ENCODE measurements at regions not wholly inside any gene's neighbourhood (a gene's known extent, or its start where the extent isn't known, plus 50 kb on each side); places are given as distances from the start of the nearest gene placed in this dataset.

DNA sequence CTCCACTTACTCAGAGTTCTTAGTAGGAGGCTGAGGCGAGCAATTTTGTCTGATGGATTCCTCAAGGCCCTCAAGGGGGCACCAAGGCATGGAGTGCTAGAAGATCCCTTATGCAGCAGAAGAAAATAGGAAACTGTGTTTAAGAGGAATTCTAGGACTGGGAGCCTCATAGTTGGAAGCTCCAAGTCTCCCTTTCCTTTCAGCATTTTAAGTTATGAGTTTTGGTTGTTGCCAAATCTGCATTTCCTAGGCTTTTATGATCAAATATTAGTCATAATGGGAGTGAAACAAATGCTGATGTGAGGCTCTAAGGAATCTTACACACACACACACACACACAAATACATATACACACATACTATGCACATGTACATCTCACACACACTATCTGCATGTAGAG, 714.0 kb downstream of the UTRN start:
- DNase-seq: no peak

- no peak for DNase-seq
Measured at GRCh38 chr6:145003145-145003544, 718.0 kb downstream of the UTRN start.

- no peak for DNase-seq
Measured at GRCh38 chr6:145006914-145007313, 721.8 kb downstream of the UTRN start.

GRCh38 chr6:145008715-145009114, 723.6 kb downstream of the UTRN start:
- DNase-seq: no peak

DNA sequence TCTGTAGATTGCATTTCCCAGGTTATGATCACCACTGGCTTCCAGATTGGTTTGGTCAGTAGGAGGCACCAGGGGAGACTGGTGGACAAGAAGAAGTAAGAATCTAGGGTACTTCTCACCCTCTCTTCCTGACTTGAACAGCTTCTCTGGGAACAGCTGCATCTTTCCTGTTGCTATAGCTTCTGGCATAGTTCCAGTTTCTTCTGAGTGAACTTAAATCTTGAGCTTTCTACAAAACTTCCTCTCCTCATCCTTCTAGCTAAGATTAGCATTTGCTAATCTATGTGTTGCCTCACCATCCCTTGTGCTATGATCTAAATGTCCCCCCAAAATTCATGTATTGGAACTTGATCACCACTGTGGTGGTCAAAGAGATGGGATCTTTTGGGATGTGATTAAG, 724.6 kb downstream of the UTRN start:
- no peak for DNase-seq

DNA sequence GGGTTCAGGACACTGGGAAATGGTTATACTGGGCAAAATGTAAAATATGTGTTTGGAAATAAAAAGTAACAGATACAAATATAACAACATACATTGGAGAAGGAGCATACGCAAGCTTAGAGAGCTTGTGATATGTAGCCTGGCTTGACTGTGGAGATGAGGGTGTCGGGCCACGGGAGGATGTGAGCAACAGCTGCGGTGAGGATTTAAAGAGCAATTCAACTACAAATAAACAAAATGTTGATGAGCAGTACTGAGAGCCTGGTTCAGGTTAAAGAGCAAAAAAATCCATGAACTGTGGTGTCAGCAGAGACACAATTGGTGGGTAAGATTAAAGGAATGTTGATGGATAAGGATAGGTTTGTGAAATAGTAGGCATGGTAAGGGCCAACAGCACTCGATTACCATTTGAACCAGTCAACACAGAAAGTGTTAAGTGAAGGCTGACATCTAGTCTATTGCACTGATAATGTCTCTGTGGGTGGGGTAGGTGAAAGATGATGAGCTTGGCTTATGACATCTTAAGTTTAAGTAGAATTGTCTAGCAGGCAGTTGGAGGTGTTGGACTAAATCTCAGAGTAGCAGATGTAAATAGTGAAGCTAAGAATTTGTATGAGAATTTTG, 723.2 kb downstream of the EPM2A start:
- DNase-seq: no peak

GRCh38 chr6:145015739-145016558, 719.4 kb downstream of the EPM2A start:
- peak; percentile 2 for DNase-seq

DNA sequence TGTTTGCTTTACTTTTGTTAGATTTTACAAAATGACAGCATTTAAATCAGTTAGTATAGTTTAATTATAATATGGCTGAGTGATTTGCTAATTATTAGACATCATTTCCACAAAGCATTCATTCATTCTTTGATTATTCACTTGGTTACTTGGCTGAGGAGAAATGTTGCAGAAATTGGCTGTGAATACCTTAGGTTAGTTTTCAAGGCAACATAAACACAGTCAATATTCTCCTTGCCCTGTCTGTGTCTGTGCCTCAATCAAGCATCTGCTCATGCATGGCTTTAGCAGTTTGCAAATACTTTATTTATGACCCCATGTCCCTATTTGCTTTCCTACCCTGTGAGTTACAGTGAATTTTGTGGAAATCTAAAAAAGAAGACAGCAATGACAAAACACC, 718.3 kb downstream of the EPM2A start:
- no peak for DNase-seq

DNA sequence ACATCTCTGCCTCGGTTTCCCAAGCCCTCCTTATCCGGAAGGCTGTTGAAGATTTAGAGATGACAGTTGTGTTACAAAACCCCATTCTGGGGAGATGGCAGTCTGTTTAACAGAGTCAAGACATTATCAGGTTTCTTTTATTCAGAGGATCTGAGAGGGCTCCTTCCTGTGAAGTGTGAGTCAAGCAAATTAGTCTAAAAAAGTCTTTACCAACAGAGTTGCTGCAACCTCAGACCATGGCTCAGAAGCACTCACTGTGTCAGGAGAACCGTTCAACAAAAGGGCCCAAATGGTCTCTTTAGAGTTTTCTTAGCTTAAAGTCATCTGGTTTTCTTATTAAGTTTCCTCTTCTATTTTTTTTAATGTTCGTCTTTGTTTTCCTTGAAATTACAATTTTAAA, 717.8 kb downstream of the EPM2A start:
- no peak for DNase-seq

- DNase-seq: no peak
Measured at GRCh38 chr6:145018027-145018426, 717.3 kb downstream of the EPM2A start.

- DNase-seq: no peak
Measured at GRCh38 chr6:145020114-145020513, 715.2 kb downstream of the EPM2A start.

DNA sequence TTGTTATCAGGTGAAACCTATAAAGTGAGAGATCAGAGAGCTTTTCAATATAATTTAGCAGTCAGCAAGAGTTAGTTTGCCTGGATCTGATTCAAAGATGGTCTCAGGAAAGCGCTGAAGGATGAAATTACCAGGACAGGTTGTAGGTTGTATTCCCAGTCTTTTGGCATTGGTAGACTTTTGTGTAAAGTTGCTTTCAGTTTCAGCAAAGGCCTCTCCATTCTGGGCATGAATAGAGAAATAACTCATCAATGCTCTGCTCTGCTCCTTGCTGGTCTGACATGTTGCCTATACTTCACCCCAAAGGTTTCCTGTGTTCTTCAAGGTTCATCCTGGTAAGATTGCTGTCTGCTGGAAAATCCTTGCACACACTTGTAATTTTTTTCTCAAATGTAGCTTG, 714.8 kb downstream of the EPM2A start:
- no peak for DNase-seq

DNA sequence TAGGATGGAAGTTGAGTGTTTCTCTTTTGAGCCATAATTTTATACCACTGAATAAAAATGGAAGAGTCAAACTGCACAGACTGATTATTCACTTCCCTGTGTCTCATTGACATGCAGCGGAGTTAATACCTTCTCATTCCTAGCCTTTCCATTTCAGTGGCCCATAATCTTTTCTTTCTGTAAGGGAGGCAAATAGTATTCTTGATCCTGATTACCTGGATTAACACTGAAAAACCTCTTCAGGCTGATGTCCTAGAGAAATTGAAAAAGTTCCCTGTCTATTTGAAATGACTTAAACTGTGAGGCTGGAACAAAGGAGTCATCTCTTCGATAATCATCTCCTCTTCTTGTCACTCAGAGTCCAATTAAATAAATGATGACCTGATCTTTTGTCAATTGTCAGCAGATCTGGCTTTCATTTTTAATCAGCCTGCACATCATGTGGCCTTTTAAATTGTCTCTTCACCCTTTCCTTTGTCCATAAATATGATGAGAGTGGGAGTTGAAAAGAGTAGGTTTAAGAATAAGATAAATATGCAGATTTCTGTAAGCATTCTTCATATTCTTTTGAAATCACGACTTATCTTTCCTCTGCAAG, 713.0 kb downstream of the EPM2A start:
- no peak for DNase-seq

- no peak for DNase-seq
Measured at GRCh38 chr6:145023116-145023726, 712.1 kb downstream of the EPM2A start.

- no peak for DNase-seq
Measured at GRCh38 chr6:145025488-145025887, 709.8 kb downstream of the EPM2A start.

GRCh38 chr6:145026267-145026679, 709.0 kb downstream of the EPM2A start:
- DNase-seq: no peak

DNA sequence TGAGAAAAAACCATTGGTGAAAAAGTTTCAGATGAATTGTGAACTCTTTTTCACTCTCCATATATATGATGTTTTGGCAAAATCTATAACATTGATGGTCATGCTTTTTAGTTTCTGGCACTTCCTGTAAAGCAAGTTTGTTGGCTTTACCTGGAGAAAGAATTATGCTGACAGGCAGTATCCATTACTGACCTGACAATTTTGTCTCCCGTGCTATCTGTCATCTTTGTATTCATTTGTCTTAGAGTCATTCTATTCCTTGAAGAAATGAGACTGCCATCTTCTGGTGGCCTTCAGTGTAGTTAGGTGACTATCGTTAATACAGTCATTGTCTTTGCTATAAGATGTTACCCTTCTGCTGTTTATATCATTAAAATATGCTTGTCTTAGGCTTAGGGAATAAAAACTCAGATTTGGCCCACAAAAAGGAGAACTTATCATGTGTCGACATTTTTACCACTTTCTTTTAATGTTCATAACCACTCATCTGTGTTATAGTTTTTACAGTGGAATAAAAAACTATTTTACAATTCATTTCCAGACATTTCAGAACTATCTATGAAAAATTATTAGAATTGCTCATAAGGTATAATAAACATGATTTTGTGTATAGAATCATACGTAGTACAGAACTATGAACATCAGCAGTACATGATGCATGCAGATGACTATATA, 707.0 kb downstream of the EPM2A start:
- no peak for DNase-seq

GRCh38 chr6:145031001-145031400, 704.3 kb downstream of the EPM2A start:
- DNase-seq: no peak

DNA sequence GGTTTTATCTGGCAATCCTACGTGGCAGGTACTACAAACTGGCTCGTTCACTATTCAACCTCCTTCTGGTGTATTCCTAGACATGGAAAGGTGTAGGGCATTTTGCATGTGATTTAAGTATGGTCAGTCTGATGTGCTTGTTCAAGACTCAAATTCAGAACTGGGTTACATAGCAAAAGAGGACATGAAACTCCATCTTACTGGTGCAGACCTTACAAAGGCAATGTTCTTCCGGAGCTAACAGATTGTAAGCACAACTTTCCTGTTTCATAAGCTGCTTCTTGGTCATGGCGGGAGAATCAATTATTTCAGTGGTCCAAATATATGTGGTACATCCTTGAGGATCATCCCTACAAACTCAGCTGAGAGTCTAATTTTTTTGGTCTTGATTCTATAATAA, 703.4 kb downstream of the EPM2A start:
- DNase-seq: no peak

DNA sequence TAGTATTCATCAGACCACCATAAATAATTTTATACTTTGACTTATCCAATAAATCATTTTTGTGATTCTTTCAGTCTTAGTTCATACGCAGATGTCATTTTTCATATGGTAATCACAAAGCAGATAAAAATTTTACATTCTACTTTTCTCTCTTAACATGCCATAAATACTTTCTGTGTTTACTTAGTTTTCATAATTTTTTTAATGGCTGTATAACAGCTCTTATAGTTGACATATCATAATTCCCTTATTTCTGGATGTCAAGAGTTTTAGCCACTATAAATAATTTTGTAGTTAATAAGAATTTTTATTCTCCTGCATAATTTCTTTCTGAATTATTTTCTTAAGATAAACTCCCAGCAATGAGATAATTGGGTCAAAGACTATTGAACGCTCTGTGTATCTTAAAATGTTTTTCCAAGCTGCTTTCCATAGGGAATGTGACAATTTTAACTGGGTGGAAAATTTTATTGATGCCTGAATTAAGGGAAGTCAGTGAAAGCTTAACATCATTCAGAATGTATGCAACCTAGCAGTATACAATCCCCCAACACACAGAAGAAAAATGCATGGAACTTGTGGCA, 702.7 kb downstream of the EPM2A start:
- no peak for DNase-seq

GRCh38 chr6:145034664-145035063, 700.7 kb downstream of the EPM2A start:
- DNase-seq: no peak

- no peak for DNase-seq
Measured at GRCh38 chr6:145036236-145036635, 699.1 kb downstream of the EPM2A start.

All from stimulated activated CD4-positive, alpha-beta T cell treated with anti-CD3 and anti-CD28 coated beads, Interleukin-12 subunit alpha, Interleukin-12 subunit beta, amount 100 ng/mL, for 4 hours (primary cell).